ENCODE measurements at regions not wholly inside any gene's neighbourhood (a gene's known extent, or its start where the extent isn't known, plus 50 kb on each side); places are given as distances from the start of the nearest gene placed in this dataset.

DNA sequence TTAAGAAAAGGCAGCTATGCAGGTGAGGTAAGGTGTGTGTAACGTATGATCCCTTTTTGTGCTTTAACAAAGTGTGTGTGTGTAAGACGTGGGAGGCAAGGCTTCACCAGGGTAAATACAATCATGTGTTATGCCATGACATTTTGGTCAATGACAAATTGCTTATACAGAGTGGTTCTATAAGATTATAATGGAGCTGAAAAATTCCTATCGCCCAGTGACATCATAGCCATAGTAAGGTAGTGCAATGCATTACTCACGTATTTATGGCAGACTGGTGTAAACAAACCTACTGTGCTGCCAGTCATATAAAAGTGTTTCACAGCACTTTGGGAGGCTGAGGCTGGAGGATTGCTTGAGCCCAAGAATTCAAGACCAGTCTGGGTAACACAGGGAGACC lies 60.2 kb upstream of the LCTL start:
- TF ChIP-seq, protein P1, sequence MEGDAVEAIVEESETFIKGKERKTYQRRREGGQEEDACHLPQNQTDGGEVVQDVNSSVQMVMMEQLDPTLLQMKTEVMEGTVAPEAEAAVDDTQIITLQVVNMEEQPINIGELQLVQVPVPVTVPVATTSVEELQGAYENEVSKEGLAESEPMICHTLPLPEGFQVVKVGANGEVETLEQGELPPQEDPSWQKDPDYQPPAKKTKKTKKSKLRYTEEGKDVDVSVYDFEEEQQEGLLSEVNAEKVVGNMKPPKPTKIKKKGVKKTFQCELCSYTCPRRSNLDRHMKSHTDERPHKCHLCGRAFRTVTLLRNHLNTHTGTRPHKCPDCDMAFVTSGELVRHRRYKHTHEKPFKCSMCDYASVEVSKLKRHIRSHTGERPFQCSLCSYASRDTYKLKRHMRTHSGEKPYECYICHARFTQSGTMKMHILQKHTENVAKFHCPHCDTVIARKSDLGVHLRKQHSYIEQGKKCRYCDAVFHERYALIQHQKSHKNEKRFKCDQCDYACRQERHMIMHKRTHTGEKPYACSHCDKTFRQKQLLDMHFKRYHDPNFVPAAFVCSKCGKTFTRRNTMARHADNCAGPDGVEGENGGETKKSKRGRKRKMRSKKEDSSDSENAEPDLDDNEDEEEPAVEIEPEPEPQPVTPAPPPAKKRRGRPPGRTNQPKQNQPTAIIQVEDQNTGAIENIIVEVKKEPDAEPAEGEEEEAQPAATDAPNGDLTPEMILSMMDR (IDR thresholded peaks at IDR 0.05), result no peak
- no peak for TF ChIP-seq EP300 (IDR thresholded peaks at IDR 0.05)
- no peak for TF ChIP-seq POLR2A (IDR thresholded peaks at IDR 0.05)
